GM23338 (cell line): ENCODE measurements at regions not wholly inside any gene's neighbourhood (a gene's known extent, or its start where the extent isn't known, plus 50 kb on each side); places are given as distances from the start of the nearest gene placed in this dataset.

Experiments
- ATAC-seq: fragments of 200-7000 bp; cut with Tn5 transposase; 3 replicates; pipeline ENCODE4 v1.9.1; 2020
- DNase-seq: peaks from one replicate; pipeline ENCODE4 v3.0.0-alpha.2; 2015; ENCODE audit warnings: low spot score
- H2AFZ ChIP-seq: fragments of 200-600 bp; sonication (generic); 2 replicates; pipeline ENCODE4 v1.8.0; 2016; ENCODE audit warnings: antibody characterized with exemption, mild to moderate bottlenecking, moderate library complexity
- H3F3A ChIP-seq: fragments of 200-600 bp; sonication (generic); replicated peaks from 2 replicates; pipeline ENCODE4 v1.8.0; 2017; ENCODE audit warnings: antibody characterized with exemption, mixed run types, low read depth
- H3K27ac ChIP-seq: fragments of 200-600 bp; sonication (generic); 2 replicates; pipeline ENCODE4 v1.6.1; 2016; ENCODE audit warnings: low read depth
- H3K27me3 ChIP-seq: fragments of 200-600 bp; sonication (generic); 2 replicates; pipeline ENCODE4 v1.8.0; 2016; ENCODE audit warnings: mild to moderate bottlenecking, mixed run types, moderate library complexity; ENCODE audit not compliant: insufficient read depth
- H3K36me3 ChIP-seq: fragments of 200-600 bp; sonication (generic); 2 replicates; pipeline ENCODE4 v1.8.0; 2016; ENCODE audit warnings: mild to moderate bottlenecking; ENCODE audit not compliant: insufficient read depth
- H3K4me1 ChIP-seq: fragments of 200-600 bp; sonication (generic); 2 replicates; pipeline ENCODE4 v1.8.0; 2016; ENCODE audit warnings: mild to moderate bottlenecking, moderate library complexity; ENCODE audit not compliant: insufficient read depth
- H3K4me2 ChIP-seq: fragments of 200-600 bp; sonication (generic); 2 replicates; pipeline ENCODE4 v1.7.1; 2017; ENCODE audit warnings: mixed run types
- H3K4me3 ChIP-seq: fragments of 200-600 bp; sonication (generic); 2 replicates; pipeline ENCODE4 v1.6.1; 2016; ENCODE audit warnings: mixed run types
- H3K79me2 ChIP-seq: fragments of 200-600 bp; sonication (generic); replicated peaks from 2 replicates; pipeline ENCODE4 v1.8.0; 2017; ENCODE audit warnings: mild to moderate bottlenecking; ENCODE audit not compliant: insufficient read depth
- H3K9me2 ChIP-seq: fragments of 200-600 bp; sonication (generic); 2 replicates; pipeline ENCODE4 v1.8.0; 2017; ENCODE audit not compliant: insufficient read depth
- H4K20me1 ChIP-seq: fragments of 200-600 bp; sonication (generic); replicated peaks from 2 replicates; pipeline ENCODE4 v1.8.0; 2017; ENCODE audit warnings: mild to moderate bottlenecking; ENCODE audit not compliant: insufficient read depth
- H3K27ac Mint-ChIP-seq: 2 replicates; pipeline ENCODE4 v1.8.0; 2020; ENCODE audit warnings: inconsistent platforms, mild to moderate bottlenecking, moderate library complexity, mixed read lengths
- H3K27me3 Mint-ChIP-seq: 3 replicates; pipeline ENCODE4 v1.8.0; 2022; ENCODE audit warnings: low read depth, mild to moderate bottlenecking, moderate library complexity, mixed read lengths, inconsistent platforms; ENCODE audit not compliant: insufficient read depth, poor library complexity
- H3K36me3 Mint-ChIP-seq: 3 replicates; pipeline ENCODE4 v1.8.0; 2021; ENCODE audit warnings: low read depth, mild to moderate bottlenecking, inconsistent platforms, moderate library complexity, mixed read lengths
- H3K4me1 Mint-ChIP-seq: 3 replicates; pipeline ENCODE4 v1.8.0; 2020; ENCODE audit warnings: mild to moderate bottlenecking, inconsistent platforms, mixed read lengths
- H3K4me3 Mint-ChIP-seq: 3 replicates; pipeline ENCODE4 v1.8.0; 2021; ENCODE audit warnings: moderate library complexity, mild to moderate bottlenecking, inconsistent platforms, mixed read lengths
- H3K9me3 Mint-ChIP-seq: 3 replicates; pipeline ENCODE4 v1.8.0; 2020; ENCODE audit warnings: moderate library complexity, mild to moderate bottlenecking, inconsistent platforms, mixed read lengths
- CREB1 ChIP-seq: fragments of 250-450 bp; sonication (Bioruptor Pico); IDR thresholded peaks from 2 replicates; pipeline ENCODE4 v1.5.0; 2020; ENCODE audit warnings: low read depth, mild to moderate bottlenecking, moderate library complexity
- CTCF ChIP-seq, 2 experiments: fragments of 200-600 bp in 1 of 2; sonication (generic) in 1 of 2; conservative IDR thresholded peaks; 2 replicates each; pipeline versions ENCODE4 v1.5.1 to v1.6.1; 2016 to 2017; ENCODE audit warnings: antibody characterized with exemption in 2 of 2, low read depth in 2 of 2, mild to moderate bottlenecking in 2 of 2, moderate library complexity in 1 of 2
- EZH2 ChIP-seq: fragments of 200-600 bp; sonication (generic); IDR thresholded peaks from one replicate; pipeline ENCODE4 v1.8.0; 2017; ENCODE audit warnings: antibody characterized with exemption, mild to moderate bottlenecking, low read depth; ENCODE audit not compliant: unreplicated experiment
- EZH2phosphoT487 ChIP-seq: fragments of 200-600 bp; sonication (generic); IDR thresholded peaks from one replicate; pipeline ENCODE4 v1.8.1; 2018; ENCODE audit warnings: antibody characterized with exemption; ENCODE audit not compliant: unreplicated experiment
- JUNB ChIP-seq: IDR thresholded peaks from one replicate; pipeline ENCODE4 v1.6.1; 2016; ENCODE audit warnings: antibody characterized with exemption; ENCODE audit not compliant: unreplicated experiment
- POLR2AphosphoS5 ChIP-seq: IDR thresholded peaks from 2 replicates; pipeline ENCODE4 v1.6.1; 2016; ENCODE audit warnings: antibody characterized with exemption, low read depth
- REST ChIP-seq: IDR thresholded peaks from one replicate; pipeline ENCODE4 v1.6.1; 2018; ENCODE audit warnings: antibody characterized with exemption; ENCODE audit not compliant: unreplicated experiment
- STAT1 ChIP-seq: IDR thresholded peaks from one replicate; pipeline ENCODE4 v1.6.1; 2016; ENCODE audit warnings: antibody characterized with exemption; ENCODE audit not compliant: unreplicated experiment
- ZNF114 ChIP-seq: fragments of 250-450 bp; sonication (Bioruptor Pico); IDR thresholded peaks from 2 replicates; pipeline ENCODE4 v1.5.0; 2020; ENCODE audit warnings: mild to moderate bottlenecking, moderate library complexity
- ZNF331 ChIP-seq: fragments of 250-450 bp; sonication (Bioruptor Pico); IDR thresholded peaks from 2 replicates; pipeline ENCODE4 v1.5.0; 2020; ENCODE audit warnings: low read depth, mild to moderate bottlenecking, moderate library complexity
- ZNF462 ChIP-seq: fragments of 250-450 bp; sonication (Bioruptor Pico); IDR thresholded peaks from 2 replicates; pipeline ENCODE4 v1.5.0; 2020; ENCODE audit warnings: mild to moderate bottlenecking, moderate library complexity

- H3K9me3 Mint-ChIP-seq: no peaks in the 10 kb centered on the region
- H3K27me3 Mint-ChIP-seq: no peaks in the 10 kb centered on the region
These were observed 696.7 kb downstream of the RNF144B start for GRCh38 chr6:19083801-19084200.

More at GRCh38 chr6:19083801-19084200, 696.7 kb downstream of the RNF144B start:
- DNase-seq: no peak
- H3K4me1 Mint-ChIP-seq: peaks cover 19% of the 10 kb centered on the region
- Histone ChIP-seq H3K79me2 (no peaks in the 10 kb centered on the region), H3K9me2 (no peaks in the 10 kb centered on the region), H3K27me3 (no peaks in the 10 kb centered on the region), H3K27ac (no peak overlapping the region), H3K36me3 (no peaks in the 10 kb centered on the region), H3K4me3 (no peak overlapping the region), H3K4me1 (peaks cover 17% of the 10 kb centered on the region), H4K20me1 (no peaks in the 10 kb centered on the region), H3F3A (no peaks in the 10 kb centered on the region), H2AFZ (no peak overlapping the region), H3K4me2 (no peak overlapping the region)
- no peak overlapping the region for H3K27ac Mint-ChIP-seq
- H3K36me3 Mint-ChIP-seq: no peaks in the 10 kb centered on the region
- TF ChIP-seq REST (no peak), ZNF331 (CRISPR knock-in tag) (no peak), STAT1 (no peak), EZH2 (no peak), CTCF (conservative IDR thresholded peaks at IDR 0.05; ENCODE audit: low read depth in 2 of 2) (no peak), POLR2AphosphoS5 (no peak), CREB1 (CRISPR knock-in tag) (no peak), JUNB (no peak), ZNF462 (CRISPR knock-in tag) (no peak), ZNF114 (no peak), EZH2phosphoT487 (no peak)
- ATAC-seq: no peak
- no peak overlapping the region for H3K4me3 Mint-ChIP-seq
